HG03342 (cell line): ENCODE measurements at regions not wholly inside any gene's neighbourhood (a gene's known extent, or its start where the extent isn't known, plus 50 kb on each side); places are given as distances from the start of the nearest gene placed in this dataset.

ENCODE experiments used
- ATAC-seq: cut with Tn5 transposase; IDR thresholded peaks from one replicate; pipeline ENCODE4 v1.9.1; 2021; ENCODE audit warnings: mild to moderate bottlenecking, moderate library complexity; ENCODE audit not compliant: unreplicated experiment

DNA sequence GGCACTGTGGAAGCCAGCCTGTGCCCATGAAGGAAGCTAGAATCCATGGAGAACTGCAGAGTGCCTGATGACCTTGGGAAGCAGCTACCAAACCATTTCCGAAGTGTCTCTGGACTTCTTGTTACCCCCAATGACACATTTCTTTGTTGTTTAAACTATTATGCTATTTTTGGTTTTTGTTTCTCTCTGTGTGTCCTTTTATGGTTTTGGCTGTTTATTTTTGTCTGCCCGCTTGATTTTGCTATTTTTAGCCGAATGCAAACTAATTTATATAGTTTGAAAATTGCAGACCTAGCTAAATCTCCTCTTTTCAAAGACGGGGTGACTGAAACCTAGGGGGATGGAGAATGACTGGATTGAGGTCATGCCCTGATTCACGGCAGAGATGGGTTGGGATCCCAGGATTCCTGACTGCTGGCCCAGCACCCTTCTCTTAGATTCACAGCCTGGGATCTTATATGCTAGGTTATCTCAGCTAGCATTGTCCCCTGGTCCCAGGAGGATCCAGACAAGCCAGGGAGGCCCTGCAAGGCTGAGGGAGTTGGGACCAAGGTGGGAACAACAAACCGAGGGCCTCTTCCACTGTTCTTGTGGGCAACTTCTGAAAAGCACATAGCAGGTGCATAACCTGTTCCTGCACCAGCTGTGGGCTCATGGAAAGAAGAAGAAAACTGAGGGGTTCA lies 116.3 kb upstream of the HAAO start:
- ATAC-seq: no peak

DNA sequence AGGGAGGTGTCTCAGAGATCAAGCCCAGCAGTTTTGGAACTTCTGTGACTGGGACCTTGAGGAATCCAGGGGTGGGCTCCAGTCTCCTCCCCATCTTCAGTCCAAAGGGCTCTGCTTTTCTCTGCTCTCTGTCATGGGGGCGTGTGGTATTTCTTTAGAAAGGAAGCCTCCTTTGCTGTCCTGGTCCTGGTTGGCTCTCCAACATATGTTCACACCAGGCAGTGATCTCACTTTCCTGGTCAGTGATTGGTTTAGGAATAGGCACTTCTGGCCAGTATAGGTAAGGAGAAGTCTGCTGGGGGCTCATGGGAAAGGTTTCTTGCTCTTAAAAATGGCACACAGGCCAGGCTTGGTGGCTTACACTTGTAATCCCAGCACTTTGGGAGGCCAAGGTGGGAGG lies 115.5 kb upstream of the HAAO start:
- ATAC-seq: no peak

DNA sequence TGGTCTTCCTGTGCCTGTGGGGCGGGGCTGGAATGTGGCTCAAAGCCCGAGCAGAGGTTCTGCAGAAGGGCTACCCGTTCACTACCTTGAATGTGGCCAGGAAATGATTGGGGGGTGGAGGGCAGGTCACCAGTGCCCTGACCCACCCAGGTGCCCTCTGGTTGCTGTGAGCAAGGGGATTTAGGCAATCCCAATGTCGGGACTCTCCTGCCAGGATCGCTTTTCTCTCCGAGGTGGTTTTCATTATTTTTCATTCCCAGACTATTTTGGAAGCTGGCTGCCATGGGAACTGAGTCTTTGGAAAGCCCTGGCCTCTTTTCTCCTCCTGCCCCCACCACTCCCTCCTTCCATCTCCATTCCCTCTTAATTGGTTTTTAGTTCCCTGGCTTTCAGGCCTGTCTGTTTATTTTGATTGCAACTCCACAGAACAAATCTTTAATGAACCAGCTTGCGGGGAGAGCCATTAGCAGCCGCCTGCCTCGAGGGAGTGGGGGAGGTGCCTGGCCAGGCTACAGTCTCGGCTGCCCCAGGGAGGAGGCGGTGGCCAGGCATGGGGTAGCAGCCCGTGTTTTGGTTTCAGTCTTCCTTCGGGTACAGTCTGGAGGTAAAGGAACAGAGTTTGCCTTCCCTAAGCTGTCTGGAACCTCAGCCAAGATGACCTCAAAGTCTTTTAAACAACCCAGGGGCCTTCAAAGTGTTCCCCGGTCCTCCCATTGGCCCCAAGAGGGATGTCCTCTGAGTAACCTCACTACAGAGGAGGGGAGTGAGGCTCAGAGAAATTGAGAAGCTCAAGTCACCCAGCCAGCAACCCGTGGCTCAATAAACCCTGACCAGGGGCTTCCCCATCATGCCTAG lies 114.4 kb upstream of the HAAO start:
- no peak for ATAC-seq

DNA sequence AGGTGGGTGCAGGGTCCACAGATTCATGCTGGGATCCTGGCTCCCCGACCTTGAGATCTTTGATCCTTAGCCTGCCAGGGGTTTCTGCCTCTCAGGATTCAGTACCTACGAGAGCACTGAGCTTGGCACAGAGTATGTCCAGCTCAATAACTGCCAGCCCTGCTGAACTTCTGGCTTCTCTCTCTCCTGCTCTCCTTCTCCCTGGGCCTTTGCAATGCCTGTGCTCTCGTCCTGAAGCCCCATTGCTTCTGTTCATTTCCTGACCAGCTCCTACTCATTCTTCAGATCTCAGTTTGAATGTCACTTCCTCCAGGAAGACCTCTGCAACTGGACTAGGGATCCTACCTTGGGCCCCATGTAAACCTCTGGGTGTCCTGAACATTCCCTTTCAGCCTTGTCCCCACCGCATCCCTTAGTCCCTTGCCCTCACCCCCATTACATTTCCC lies 113.8 kb upstream of the HAAO start:
- no peak for ATAC-seq

DNA sequence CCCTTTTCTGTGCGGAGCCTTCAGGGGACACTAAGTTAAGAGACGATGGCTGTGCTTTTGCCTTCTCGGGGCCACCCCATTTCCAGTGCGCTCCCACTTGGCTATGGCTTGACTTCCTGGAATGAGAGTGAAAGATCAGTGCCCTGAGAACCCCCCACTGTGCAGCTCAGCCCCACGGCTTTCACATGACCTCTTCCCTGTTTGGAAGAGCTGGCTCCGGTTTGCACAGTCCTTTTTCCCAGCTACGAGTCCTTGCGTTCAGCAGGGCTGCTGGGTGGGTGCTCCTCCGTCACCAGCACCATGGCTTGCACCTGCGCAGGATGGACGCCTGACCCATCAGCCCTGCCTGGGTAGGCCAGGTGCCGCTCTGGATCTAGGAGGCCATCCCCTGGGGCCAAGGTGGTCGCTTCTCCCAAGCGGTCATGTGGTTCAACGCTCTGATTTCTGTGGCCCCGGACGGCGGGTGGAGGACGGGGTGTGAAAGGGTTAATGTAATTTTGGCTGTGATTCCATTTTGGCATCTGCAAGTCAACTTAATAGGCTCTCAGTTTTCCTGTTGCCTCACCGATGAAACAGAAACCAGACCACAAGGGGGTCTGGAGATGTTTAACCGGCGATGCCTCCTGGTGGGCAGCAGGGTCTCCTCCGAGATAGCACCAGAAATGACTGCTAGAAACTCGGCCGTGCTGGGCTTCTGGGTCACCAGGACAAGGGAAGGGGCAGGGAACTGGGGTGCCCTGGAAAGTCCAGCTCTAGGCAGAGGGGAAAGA lies 113.1 kb upstream of the HAAO start:
- ATAC-seq: no peak

DNA sequence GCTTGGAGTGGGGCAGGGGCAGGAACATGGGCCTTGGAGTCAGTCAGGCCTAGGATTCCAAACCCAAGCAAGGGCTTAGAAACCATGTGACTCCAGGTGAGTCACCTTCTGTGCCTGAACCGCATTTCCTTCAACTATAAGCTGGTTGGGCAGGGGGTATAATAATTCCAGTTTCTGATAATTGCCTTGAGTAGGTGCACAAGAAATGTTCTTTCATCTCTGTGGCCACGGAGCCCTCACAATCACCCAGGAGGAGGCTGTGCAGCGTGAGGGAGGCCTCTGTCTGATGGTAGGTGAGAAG lies 112.1 kb upstream of the HAAO start:
- ATAC-seq: no peak

DNA sequence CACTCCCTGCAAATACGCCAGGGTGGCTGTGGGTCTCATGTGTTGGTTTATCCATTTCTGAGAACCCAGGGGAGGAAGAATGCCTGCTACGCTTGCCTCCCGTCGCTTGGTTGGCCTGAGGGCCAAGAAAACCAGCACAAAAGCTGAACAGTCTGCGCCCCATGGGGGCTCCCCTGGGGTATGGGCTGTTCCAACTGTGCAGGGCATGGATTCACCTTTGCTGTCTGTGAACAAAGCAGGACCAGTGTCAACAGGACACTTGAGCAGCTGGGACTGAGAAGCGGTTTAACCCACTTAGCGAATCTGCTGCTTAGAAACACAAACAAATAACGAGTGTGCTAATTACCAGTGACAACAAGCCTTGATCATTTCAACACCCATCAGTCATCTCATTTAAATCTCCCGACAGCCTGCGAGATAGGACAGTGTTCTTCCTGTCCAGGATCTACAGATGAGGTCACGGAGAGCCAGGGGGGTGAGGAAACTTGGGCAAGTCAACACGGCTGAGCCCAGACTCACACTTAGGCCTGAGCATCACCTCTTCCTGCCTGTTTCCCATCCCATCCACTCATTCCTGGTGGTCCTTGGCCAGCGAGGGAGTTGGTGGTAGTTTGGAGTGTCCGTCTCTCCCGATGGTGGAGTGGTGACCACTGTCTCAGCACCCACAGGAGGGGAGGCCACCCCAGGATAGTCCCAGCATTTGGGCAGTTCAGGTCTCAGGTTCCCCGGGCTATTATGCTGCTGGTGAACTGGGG lies 111.6 kb upstream of the HAAO start:
- ATAC-seq: no peak

DNA sequence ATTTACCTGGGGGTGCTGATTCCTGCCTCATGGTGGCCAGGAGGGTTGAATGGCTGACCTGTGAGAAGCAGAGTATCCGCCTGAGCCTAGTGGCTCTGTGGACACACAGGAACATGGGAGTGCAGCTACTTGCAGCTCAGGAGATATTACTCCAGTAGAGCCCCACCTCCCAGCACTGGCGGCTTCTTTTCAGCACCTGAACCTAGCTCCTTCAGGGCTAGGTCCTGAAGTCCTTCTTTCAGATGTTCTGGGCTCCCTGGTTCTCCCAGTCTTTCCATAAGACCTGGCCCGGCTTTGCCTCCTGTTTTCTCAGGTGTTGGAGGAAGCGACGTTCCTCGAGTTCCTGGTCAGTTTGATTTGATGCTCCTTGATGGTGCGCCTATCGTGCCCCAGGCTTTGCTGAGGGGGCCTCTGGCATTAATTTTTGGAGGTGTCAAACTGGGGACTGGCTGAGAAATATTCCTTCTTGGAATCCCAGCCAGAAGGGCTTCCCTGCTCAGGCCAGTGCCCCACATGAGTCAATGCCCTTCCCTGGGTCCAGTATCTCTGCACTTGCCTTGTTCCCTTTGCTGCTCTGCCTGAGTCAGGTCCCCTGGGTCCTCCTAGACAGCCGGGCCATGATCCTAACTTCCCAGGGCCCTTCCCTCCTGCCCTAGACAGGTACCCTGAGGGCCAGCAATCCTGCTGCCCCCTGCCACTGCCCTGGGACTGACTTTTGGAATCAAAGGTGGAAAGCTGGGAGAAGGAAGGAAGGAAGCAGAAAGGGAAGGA lies 110.7 kb upstream of the HAAO start:
- ATAC-seq: no peak

DNA sequence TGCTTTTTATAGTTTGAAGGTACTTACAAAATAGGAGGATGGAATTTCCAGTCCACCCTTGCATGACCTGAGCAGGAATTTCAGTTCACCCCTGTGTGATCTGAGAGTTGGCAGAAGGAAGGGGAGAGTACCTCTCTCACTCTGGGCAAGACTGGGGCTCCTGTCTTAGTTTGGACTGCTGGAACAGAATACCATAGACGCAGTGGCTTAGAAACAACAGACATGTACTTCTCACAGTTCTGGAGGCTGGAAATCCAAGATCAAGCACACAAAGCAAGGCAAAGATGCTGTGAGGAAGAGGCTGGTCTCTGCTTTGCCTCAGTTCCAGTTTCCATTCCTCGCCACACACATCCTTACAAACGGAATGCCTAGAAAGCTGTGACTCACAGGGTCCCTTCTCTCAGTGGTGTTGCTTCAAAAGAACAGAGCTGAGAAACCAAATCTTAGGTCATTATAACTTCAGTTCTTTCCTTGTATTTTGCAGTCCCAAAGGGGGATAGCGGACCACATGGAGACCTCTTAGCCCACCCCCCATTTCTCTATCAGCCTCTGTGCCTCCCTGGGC lies 108.8 kb upstream of the HAAO start:
- no peak for ATAC-seq

DNA sequence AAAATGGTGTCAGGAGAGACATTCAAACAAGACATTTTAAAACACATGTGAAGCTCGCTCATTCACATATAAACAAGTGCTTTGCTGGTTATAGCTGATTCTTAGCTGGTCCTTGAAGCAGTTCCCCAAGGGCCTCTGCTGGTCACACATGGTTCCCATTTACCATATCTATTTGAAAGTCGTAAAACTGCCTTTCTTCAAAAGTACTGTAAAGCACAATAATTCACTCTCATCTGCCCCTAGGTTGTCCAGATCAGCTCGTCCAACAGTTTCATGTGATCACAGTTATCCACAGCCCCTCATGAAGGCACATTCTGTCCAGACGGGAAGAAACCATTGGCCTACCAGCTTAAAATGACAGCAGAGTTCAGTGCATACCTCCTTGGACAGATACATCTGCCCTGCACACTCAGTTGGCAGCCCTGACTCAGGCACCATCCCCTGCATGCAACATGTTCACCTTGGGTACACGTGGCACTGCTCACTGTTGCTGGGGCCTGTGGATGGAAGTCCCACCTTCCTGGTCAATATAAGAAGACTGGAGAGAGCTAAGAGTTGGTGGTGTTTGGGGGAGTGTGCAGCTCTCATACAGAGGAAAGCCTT lies 108.0 kb upstream of the HAAO start:
- no peak for ATAC-seq

DNA sequence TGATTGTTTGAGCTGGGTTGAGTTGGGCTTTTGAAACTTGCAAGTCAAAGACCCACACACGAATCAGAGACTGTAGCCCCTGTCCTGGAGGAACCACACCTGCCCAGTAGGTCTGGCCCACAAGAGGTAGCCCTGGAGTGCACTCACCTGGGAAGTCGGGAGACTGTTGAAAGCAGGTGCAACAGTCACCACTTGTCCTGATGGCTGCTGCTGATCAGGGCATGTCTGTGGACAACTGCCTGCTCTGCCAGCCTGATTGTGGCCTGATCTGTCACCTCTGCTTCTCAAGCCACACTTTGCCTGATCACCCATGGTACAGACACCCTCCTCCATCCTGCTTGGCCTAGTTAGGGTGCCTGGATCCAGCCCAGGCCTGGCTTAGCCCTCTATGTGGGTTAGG lies 105.0 kb upstream of the HAAO start:
- no peak for ATAC-seq

DNA sequence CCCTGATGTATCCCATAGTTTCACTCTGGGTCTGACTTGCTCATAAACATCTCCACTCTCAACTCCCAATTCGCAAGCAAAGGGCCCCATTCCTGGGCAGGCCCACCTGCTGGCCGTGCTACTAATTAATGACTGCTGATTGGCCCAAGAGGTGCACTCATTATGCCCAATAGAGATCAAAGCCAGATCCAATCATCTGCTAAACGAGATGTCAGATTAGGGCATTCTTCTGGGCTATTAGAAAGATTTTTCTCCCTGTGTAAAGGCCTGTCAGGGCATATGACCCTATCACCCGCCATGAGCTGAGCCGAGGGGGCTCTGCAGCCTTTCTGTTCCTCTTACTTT lies 103.4 kb upstream of the HAAO start:
- no peak for ATAC-seq

DNA sequence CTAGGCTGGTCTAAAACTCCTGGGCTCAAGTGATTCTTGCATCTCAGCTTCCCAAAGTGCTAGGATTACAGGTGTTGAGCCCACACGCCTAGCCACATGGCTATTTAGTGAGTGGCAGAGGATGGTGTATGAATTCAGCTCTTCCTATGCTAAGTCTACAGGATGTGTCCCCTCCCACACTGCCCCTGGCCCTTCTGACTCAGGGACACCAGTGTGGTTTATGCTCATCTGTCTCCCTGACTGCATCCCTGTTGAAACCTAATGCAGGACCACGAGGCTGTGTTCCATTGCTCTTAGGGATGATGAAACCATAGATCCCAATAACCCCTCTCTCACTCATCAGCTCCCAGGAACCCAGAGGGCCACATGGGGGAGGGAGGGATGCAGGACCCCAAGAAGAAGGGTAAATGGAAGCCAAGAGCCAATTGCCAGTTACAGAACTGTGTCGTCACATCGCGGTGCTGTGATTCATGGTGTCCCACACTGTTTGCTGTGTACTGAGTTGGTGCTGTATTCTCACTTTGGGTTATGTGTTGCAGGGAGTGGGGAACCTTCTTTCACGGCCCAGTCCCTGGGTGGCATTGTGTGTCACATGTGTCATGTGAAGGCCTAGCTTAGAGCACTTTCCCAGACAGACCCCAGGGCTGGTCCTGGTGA lies 102.9 kb upstream of the HAAO start:
- ATAC-seq: no peak

DNA sequence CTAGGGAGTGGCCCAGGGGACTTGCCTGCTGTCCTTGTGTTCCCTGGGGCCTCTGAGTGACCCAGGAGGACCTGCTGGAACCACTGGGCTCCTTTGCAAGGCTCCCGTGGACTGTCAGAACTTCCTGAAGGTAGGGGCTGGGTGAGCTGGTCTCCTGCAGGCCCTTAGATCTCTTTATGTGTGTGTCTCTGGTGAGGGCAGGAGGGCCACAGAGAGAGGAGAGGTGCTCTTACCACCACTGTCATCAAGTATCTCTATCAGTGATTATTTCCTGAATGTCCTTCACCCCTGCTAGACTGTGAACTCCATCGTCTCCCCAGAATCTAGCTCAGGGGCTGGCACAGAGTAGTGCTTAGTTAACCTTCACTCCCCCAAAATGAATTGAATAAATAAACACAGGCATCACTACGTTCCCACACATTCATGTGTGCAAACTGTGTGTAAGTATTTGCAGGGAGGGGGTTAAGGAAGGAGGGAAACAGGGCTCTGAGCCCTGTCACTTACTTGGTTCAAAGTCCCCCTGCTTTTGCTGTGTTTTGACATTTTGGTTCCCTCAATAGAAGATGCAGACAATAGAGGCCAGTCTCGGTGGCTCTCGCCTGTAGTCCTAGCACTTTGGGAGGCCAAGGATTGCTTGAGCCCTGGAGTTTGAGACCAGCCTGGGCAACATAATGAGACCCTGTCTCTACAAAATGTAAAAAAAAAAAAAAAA lies 100.8 kb upstream of the HAAO start:
- no peak for ATAC-seq

DNA sequence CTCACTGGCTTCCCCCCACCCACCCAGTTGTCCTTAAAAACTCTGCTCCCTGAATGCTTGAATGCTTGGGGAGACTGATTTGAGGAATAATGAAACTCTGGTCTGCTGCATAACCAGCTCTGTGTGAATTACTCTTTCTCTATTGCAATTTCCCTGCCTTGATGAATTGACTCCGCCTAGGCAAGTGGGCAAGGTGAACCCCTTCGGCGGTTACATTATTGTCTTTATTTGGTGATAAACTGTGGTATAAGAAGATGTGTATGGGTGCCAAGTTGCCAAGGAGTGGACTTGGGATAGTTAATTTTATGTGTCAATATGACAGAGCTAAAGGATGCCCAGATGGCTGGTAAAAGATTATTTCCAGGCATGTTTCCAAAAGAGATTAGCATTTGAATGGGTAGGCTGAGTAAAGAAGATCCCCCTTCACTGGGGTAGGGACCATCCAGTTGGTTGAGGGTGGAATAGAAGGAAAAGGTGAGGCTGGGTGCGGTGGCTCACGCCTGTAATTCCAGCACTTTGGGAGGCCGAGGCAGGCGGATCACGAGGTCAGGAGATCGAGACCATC lies 98.5 kb upstream of the HAAO start:
- ATAC-seq: no peak

DNA sequence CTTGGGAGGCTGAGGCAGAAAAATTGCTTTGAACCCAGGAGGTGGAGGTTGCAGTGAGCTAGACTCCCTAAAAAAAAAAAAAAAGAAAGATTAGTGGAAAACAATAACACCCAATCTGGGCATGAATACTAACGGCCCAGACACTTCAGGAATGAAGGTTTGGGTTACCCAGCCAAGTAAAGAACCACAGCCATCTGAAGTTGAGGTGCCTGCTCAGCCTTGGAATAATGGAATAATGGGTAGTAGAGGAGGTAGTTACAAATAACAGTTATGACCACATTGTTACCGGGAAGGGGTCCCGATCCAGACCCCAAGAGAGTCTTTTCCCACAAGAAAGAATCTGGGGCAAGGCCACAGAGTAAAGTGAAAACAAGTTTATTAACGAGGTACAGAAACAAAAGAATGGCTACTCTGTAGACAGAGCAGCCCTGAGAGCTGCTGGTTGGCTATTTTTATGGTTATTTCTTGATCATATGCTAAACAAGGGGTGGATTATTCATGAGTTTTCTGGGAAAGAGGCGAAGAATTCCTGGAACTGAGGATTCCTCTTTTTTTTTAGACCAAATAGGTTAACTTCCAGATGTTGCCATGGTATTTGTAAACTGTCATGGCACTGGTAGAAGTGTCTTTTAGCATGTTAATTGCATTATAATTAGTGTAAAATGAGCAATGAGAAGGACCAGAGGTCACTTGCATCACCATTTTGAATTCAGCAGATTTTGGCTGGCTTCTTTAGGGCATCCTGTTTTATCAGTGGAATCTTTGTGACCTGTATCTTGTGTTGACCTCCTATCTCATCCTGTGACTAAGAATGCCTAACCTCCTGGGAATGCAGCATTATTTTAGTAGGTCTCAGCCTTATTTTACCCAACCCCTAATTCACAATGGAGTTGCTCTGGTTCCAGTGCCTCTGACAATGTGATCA lies 96.2 kb upstream of the HAAO start:
- no peak for ATAC-seq

DNA sequence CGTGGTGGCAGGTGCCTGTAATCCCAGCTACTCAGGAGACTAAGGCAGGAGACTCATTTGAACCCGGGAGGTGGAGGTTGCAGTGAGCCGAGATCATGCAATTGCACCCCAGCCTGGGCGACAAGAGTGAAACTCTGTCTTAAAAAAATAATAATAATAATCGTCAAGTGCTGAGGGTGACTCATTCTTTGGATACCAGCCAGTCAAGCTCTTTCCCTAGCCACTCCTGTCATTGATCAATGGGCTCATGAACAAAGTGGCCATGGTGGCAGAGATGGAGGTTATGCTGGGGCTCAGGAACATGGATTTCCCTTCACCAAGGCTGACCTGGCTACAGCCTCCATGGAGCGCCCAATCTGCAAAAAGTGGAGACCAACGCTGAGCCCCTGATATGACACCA lies 94.5 kb upstream of the HAAO start:
- ATAC-seq: no peak
